K562 (cell line): ENCODE measurements at regions not wholly inside any gene's neighbourhood (a gene's known extent, or its start where the extent isn't known, plus 50 kb on each side); places are given as distances from the start of the nearest gene placed in this dataset.

Source experiments
- ATAC-seq: fragments of 200-7000 bp; cut with Tn5 transposase; 3 replicates; pipeline ENCODE4 v1.9.1; 2020; ENCODE audit warnings: moderate library complexity
- BruUV-seq: library from RNA; stranded (reverse); fragments of 400-500 nt; replicated peaks from 2 replicates; lab custom pipeline; 2021; lab: Mats Ljungman, UMichigan
- CTCF ChIA-PET: fragments of 300-600 bp; formaldehyde crosslinking; extraction: SDS; loops from one replicate; lab custom pipeline; 2021; ENCODE audit warnings: low intra/inter-chr PET ratio; lab: Yijun Ruan, JAX
- POLR2A ChIA-PET: fragments of 300-600, 350-650 bp; sonication (Branson Sonifier 250); formaldehyde crosslinking; extraction: SDS; loops from one replicate; lab custom pipeline; 2021; ENCODE audit warnings: antibody characterized with exemption, inconsistent platforms; lab: Yijun Ruan, JAX
- DNase-seq, 4 experiments: peaks; one replicate each; pipeline versions ENCODE4 v3.0.0 to v3.0.0-alpha.2; 2011 to 2018; ENCODE audit warnings: low spot score in 3 of 4, mixed read lengths in 3 of 4; ENCODE audit errors: extremely low read depth in 1 of 4
- FAIRE-seq: peaks from 2 replicates; lab custom pipeline; 2011; peaks lifted over from hg19 to GRCh38; lab: Jason Lieb, UNC
- H2AFZ ChIP-seq: 2 replicates; pipeline ENCODE4 v1.6.0; 2011; ENCODE audit warnings: low read depth, low read length, control low read depth, inconsistent platforms
- H3K27ac ChIP-seq: fragments of 200-600 bp; 3 replicates; pipeline ENCODE4 v1.8.0; 2011; ENCODE audit warnings: low read depth, mild to moderate bottlenecking, control low read depth, inconsistent platforms, low read length, moderate library complexity, mixed read lengths; ENCODE audit errors: extremely low read depth
- H3K27me3 ChIP-seq, 2 experiments: fragments of 300-600 bp in 1 of 2; 2 replicates in 1 of 2; 3 replicates in 1 of 2; pipeline versions ENCODE4 v1.6.0 to v1.8.0; 2011; ENCODE audit warnings: inconsistent platforms in 2 of 2, low read length in 2 of 2, mild to moderate bottlenecking in 1 of 2, mixed read lengths in 1 of 2, moderate library complexity in 1 of 2; ENCODE audit not compliant: control insufficient read depth in 2 of 2, insufficient read depth in 2 of 2
- H3K36me3 ChIP-seq: fragments of 300-600 bp; 3 replicates; pipeline ENCODE4 v1.8.0; 2011; ENCODE audit warnings: mild to moderate bottlenecking, low read length, inconsistent platforms; ENCODE audit not compliant: control insufficient read depth, insufficient read depth
- H3K4me1 ChIP-seq, 2 experiments: fragments of 200-600 bp in 1 of 2; replicated peaks in 1 of 2; 2 replicates in 1 of 2; 3 replicates in 1 of 2; pipeline versions ENCODE4 v1.5.1 to v1.8.0; 2011; ENCODE audit warnings: inconsistent platforms in 2 of 2, low read length in 2 of 2, mild to moderate bottlenecking in 1 of 2, mixed read lengths in 1 of 2, moderate library complexity in 1 of 2; ENCODE audit not compliant: control insufficient read depth in 2 of 2, insufficient read depth in 2 of 2
- H3K4me2 ChIP-seq: 2 replicates; pipeline ENCODE4 v1.6.1; 2011; ENCODE audit warnings: low read length, control low read depth, inconsistent platforms, mixed read lengths; ENCODE audit not compliant: insufficient read depth
- H3K4me3 ChIP-seq: fragments of 200-600 bp; sonication (generic), shearing (Covaris generic); 2 replicates; pipeline ENCODE4 v1.5.1; 2016; ENCODE audit warnings: control low read depth, inconsistent platforms
- H3K79me2 ChIP-seq: fragments of 200-600 bp; 3 replicates; pipeline ENCODE4 v1.8.0; 2011; ENCODE audit warnings: low read length, inconsistent platforms; ENCODE audit not compliant: control insufficient read depth, insufficient read depth
- H3K9ac ChIP-seq, 2 experiments: 2 replicates each; pipeline versions ENCODE4 v1.6.0 to v1.6.1; 2011; ENCODE audit warnings: low read depth in 2 of 2, low read length in 2 of 2, control low read depth in 1 of 2, inconsistent platforms in 1 of 2, mild to moderate bottlenecking in 1 of 2, mixed read lengths in 1 of 2; ENCODE audit not compliant: insufficient read depth in 1 of 2
- H3K9me1 ChIP-seq: one replicate; pipeline ENCODE4 v1.6.0; 2011; ENCODE audit warnings: inconsistent platforms, mild to moderate bottlenecking, low read length, moderate library complexity; ENCODE audit not compliant: control insufficient read depth, insufficient read depth
- H3K9me3 ChIP-seq: replicated peaks from 2 replicates; pipeline ENCODE4 v1.5.1; 2011; ENCODE audit warnings: low read depth, low read length, inconsistent platforms; ENCODE audit not compliant: control insufficient read depth, insufficient read depth
- H4K20me1 ChIP-seq: replicated peaks from 2 replicates; pipeline ENCODE4 v1.6.1; 2011; ENCODE audit warnings: low read length, inconsistent platforms, mixed read lengths; ENCODE audit not compliant: control insufficient read depth, insufficient read depth
- CEBPG ChIP-seq, 3 experiments: fragments of 200-800 bp in 1 of 3; sonication (Bioruptor generic) in 1 of 3; sonication (generic) in 1 of 3; formaldehyde crosslinking in 1 of 3; IDR thresholded peaks in 2 of 3; conservative IDR thresholded peaks in 1 of 3; 2 replicates each; pipeline versions ENCODE4 v1.6.1 to v1.8.0; 2016 to 2022; ENCODE audit warnings: missing compliant biosample characterization in 2 of 3, missing genetic modification characterization in 2 of 3, mild to moderate bottlenecking in 1 of 3, missing genetic modification reagents in 1 of 3
- FOSL1 ChIP-seq: fragments of 200-800 bp; sonication (Bioruptor generic); conservative IDR thresholded peaks from 2 replicates; pipeline ENCODE4 v1.6.1; 2016; ENCODE audit warnings: missing genetic modification characterization, missing compliant biosample characterization
- PATZ1 ChIP-seq: fragments of 250-450 bp; sonication (Bioruptor Pico); IDR thresholded peaks from 2 replicates; pipeline ENCODE4 v1.5.0; 2020; ENCODE audit warnings: mild to moderate bottlenecking, borderline replicate concordance
- WGBS: fragments of 100-300 bp; shearing (Covaris generic); methylation state at CpG from one replicate; pipeline ENCODE4 v1.1.6; 2016; ENCODE audit warnings: low coverage, mixed read lengths; ENCODE audit not compliant: insufficient coverage; ENCODE audit errors: missing lambda C conversion rate; 5-methylcytosine and 5-hydroxymethylcytosine counted together
- in situ Hi-C: fragments of 300-500 bp; cut with MboI; formaldehyde crosslinking; loops from 4 replicates; pipeline ENCODE4 v1.15.0; 2018; ENCODE audit warnings: inconsistent platforms, mixed read lengths
- intact Hi-C: fragments of 100-400 bp; cut with micrococcal nuclease; formaldehyde crosslinking; loops from 2 replicates; pipeline ENCODE4 v1.14.2; 2022

GRCh38 chr18:14933049-14933851, 185.3 kb downstream of the ANKRD30B start:
- no TSS peak for BruUV-seq
- CTCF ChIA-PET = no interaction called here
- DNase-seq = no peak
- H3K36me3 ChIP-seq = no peaks in the 10 kb centered on the region
- TF ChIP-seq CEBPG (CRISPR knock-in tag; IDR thresholded peaks at IDR 0.05) = no peak
- TF ChIP-seq CEBPG (tag; conservative IDR thresholded peaks at IDR 0.05 in 1 of 2, IDR thresholded peaks at IDR 0.05 in 1 of 2) = no peak
- TF ChIP-seq PATZ1 = no peak
- no peak for TF ChIP-seq FOSL1 (tag)
- TF ChIP-seq, all 486 proteins: peak for 0
- in situ Hi-C loops (no loop called here), intact Hi-C loops (no loop called here)
- FAIRE-seq (no peak), ATAC-seq (no peak)
- Histone ChIP-seq H2AFZ (no peak overlapping the region), H3K79me2 (no peaks in the 10 kb centered on the region), H3K4me2 (no peak overlapping the region), H3K4me3 (no peak overlapping the region), H3K9me1 (no peaks in the 10 kb centered on the region), H3K9me3 (no peaks in the 10 kb centered on the region), H3K9ac (no peak overlapping the region), H3K4me1 (no peaks in the 10 kb centered on the region), H3K27ac (no peak overlapping the region), H3K27me3 (no peaks in the 10 kb centered on the region), H4K20me1 (no peaks in the 10 kb centered on the region)
- POLR2A ChIA-PET = no interaction called here
- 0% methylated on average over 11 of the region's 12 CpGs for WGBS
